ENCODE measurements at regions not wholly inside any gene's neighbourhood (a gene's known extent, or its start where the extent isn't known, plus 50 kb on each side); places are given as distances from the start of the nearest gene placed in this dataset.

- DNase-seq: no peak
Measured at GRCh38 chr6:104109806-104110205, 749.9 kb downstream of the HACE1 start.

- DNase-seq: no peak
Measured at GRCh38 chr6:104108634-104109033, 751.1 kb downstream of the HACE1 start.

DNA sequence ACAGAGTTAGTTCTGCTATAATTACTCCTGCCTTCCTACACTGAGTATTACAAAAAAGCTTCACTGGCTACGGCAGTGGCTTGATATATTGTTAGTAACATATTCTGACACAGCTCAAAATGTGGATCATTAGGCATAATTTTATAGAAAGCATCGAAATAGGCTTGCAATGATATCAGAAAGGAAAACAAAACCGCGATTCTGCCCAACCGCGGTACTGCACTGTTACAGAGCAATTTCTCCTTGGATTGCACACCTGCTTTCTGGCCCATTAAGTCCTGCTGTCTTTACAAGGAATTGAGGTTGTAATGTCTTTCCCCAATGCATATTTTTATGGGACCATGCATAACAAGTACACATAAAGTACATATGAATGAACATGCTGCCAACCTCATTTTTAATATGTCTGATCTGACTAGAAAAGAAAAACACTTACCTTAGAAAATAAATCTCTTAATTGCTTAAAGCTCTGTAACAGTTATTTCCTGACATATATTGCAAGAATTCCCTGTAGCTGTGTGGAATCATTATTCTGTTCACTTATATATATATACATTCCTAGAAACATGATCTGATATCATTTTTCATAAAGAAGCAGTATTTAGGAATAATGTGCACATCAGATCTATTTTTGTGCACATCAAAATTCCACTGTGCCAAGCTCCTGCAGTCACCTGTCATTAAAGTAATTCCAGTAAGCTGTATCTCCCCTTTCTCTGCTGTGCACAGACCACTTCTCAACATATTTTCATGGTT lies 763.9 kb downstream of the HACE1 start:
- DNase-seq: no peak

- DNase-seq: no peak
Measured at GRCh38 chr6:104087765-104088164, 772.0 kb downstream of the HACE1 start.

DNA sequence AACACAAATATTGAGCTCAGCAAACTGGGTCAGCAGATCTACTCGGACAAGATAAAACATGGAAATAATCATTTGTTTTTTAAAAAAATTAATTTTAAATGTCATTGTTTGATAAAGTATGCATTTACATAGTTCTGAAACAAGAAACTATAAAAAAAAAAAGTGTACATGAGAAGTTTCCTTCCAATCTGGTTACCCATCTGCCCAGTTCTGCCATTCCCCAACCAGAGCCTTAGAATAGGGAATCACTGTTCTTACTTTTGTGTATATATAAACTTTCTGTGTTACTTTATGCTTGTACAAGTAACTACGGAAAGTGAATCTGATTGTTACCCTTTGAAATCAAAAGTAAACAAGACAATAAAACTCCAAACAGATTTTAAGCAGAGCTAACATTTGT lies 791.4 kb downstream of the HACE1 start:
- no peak for DNase-seq

GRCh38 chr6:104064876-104065275 lies 794.8 kb downstream of the HACE1 start:
- DNase-seq: peak in 2 of 51 donors; percentile 7 to 19

DNA sequence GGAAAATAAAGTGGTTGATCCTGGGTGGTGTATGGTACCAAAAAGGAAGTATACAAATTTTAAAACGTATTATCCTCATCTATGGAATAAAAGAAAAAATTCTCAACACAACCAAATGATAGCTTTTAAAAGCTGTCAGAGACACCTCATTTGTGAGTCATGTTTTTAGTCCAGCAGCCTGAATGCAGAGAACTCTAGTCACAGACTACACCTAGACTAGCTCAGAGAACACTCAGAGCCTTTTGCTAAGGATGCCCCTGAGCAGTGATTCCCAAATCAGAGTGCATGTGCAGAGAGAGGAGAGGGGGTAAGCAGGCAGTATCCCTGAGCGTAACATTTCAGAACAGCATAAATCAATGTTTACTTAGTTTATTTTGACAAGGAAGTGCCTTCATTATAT lies 809.3 kb downstream of the HACE1 start:
- DNase-seq: no peak

DNA sequence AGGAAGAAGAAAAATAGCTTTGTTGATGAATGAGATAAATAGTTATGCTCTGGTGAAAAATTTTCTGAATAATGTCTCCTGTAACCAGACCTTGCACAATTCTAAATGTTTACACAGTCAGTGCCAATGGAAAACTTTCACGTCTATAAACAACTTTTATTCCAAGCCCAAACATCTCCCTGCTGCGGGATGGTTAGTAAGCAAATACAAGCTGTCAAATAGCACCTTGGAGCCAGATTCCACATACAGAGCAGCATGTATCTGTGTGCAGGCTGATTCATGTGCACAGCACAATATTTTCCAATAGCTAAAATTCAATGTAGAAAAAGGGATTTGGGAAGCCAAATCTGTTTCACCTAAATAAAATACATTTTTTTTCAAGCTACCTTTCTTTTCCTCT lies 813.3 kb downstream of the HACE1 start:
- DNase-seq: no peak

GRCh38 chr6:104031346-104031745 lies 828.4 kb downstream of the HACE1 start:
- DNase-seq: no peak

DNA sequence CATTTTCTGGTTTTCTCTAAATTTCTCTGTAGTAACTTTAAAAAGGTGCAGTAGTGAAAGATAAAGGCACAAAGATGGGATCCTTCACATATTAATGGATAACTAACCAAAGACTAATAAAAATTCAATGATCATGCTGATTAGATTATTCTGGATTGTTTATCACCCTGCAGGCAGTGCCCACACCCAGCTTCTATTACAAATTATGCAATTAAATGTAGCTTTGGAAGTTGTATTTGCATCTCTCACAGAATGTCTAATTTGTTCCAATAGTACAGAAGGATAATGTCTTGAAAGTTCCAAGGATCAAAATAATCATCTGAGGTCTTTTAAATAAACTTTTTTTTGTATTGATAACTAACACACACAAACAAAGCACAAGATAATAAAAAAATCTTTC lies 837.6 kb downstream of the HACE1 start:
- no peak for DNase-seq

GRCh38 chr6:104019075-104019753 lies 840.5 kb downstream of the HACE1 start:
- DNase-seq: peak in 1 of 51 donors; percentile 1

DNA sequence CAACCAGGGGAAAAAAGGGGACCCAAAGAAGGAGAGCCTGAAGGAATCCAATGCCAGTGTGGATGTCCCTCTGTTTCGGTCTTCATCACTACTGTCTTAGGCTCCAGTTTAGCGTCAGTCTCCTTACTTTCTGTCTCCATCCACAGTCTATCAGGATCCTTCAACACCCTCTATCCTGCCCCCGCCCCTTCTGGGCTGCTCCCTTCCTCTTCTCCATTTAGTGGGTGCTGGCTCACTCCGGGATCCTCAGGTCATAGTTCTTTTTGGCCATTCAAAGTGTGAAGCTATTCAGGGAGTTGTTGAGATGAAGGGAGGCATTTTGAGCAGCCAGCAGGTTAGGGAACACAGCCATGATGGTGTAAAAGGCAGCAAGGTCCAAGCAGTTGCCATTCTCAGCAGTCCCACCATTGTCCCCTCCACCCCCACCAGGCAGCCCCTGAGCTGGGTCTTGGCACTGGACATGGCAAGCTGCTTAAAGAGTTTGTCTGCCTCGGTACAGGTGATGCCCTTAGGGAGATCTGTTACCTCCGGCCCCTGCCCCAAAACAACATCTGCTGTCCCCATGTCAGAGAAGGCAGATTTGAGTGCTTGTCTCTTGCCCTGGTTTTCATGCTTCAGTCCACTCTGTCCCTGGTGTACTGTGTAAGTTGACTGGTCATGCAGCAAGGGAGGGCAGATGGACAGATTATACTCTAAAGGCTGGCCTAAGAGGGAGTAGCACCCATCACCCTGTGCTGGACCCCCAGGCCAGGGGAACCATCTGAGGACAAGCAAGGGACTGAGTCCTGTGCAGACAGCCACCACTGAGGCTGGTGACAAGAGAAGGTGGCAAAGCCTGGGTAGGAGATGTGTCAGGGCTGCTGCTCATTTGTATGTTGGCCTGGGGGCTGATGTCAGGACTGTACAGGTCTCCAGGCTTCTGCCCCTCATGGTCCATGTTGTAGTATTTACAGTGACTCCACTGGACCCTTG lies 842.0 kb downstream of the HACE1 start:
- peak in 1 of 51 donors; percentile 0 for DNase-seq

DNA sequence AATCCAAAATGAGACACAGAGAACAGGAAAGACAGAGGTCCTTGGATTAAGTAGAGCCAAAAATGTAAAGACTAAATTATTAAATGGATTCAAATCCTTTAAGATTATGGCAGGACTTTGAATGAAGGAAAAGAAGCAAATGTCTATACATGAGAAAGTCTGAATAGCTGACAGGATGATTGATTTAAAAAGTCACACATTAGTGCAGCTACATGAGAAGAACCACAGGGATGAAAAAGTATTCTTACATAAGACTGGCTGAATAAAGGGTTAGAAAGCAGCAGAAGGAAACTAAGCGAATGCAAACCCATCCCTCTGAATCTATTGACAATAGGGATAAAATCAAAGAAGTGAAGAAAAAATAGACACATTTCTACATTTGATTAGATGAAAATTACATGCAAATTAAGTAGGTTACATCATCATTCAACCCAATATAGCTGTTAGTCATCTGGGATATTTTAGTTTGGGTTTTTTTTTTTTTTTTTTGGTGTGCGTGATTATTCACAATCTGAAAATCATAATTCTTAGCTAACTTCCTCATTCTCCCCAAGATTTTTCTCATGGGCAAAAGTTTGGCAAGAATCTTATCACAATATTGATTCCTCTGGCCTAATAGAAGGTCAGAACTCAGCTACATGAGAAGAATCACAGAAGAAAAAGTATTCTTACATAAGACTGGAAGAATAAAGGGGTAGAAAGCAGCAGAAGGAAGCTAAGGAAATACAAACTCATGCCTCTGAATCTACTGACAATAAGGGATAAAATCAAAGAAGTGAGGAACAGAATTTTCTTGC lies 845.4 kb downstream of the HACE1 start:
- no peak for DNase-seq

- DNase-seq: no peak
Measured at GRCh38 chr6:104013312-104013971, 846.3 kb downstream of the HACE1 start.

DNA sequence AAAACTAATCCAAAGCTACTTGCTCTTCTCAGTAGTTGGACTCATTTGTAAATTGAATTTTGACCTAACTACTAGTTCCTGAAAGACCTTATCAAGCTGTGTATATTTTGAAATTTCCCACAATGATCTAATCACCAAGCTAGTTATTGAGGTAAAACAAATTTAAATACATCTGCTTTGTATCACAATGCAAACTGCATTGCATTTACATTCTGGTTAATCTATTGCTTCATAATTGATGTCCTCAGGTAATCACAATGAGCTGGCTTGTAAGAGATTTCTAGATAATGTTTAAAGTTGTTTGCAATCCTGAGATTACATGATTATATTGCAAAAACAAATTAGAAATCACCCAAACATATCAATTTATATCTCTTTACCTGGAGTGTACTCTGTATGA lies 848.8 kb downstream of the HACE1 start:
- DNase-seq: no peak

GRCh38 chr6:104003803-104004516 lies 855.8 kb downstream of the HACE1 start:
- DNase-seq: no peak

DNA sequence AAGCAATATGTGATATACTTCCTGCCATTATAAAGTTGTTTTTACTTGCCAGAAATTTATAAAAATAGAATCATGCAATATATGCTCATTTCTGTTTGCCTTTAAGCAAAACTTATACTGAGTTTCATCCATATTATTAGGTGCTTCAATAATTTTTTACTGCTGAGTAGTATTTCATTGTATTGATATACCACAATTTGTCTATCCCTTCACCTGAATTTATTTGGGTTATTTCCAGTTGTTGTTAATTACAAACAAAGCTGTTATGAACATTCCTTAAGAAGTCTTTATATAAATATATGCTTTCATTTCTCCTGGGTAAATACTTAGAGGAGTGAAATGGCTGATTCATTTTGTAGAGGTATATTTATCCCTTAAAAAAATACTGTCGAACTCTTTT lies 864.1 kb downstream of the HACE1 start:
- no peak for DNase-seq

DNA sequence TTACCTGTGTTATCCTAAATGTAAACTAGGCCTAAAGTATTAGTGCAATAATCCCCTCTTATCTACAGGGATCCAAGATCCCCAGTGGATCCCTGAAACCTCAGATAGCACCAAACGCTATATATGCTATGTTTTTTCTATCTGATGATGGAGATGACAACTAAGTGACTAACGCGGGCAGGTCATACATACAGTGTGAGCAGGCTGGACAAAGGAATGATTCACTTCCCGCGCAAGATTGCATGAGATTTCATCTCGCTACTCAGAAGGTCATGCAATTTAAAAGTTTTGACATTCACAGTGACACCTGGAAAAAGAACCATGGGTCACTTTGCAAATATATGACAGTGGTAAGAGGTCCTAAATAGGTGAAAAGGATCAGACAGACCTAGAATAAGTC lies 875.9 kb downstream of the HACE1 start:
- DNase-seq: no peak

DNA sequence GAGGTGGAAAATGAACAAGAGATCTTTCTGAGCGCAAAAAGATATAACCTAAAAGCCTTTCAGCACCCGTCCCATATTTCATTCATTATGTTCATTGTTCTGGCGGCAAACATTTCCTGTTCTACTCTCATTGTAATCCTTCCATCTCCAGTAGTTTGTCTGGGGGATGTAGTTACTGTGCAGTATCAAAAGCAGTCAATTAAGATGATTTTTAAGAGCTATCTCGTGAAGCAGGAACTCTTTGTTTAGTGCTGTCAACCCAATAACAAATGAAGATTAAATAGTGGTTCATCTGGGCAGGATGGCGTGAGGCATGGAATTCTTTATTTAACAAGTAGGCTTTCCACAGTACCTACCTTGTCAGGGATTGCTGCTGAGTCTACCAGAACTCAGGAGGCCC lies 876.7 kb downstream of the HACE1 start:
- no peak for DNase-seq

DNA sequence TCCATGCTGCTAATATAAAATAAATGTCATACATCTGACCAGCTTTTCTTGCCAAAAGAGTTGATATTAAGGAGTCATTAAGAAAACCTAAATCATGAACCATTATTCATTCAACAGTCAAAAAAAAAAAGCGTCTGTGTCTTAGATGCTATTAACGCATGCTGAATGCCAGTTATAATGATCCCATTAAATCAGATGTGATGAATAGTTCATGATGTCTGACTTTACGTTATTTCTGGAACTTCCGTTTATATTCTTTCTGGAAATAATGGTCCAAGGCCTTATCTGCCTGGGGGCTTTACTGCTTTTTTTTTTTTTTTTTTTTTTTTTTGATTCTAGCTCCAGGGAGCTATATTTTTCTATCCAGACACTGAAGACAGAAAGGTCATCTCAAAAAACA lies 877.1 kb downstream of the HACE1 start:
- DNase-seq: no peak
